ENCODE measurements at regions not wholly inside any gene's neighbourhood (a gene's known extent, or its start where the extent isn't known, plus 50 kb on each side); places are given as distances from the start of the nearest gene placed in this dataset.

GRCh38 chr2:240358080-240358479, 77.4 kb upstream of the GPC1 start:
- no peak for DNase-seq (ENCODE audit: low spot score)
- intact Hi-C loops (cut with DNase I) = no loop called here
- ATAC-seq = no peak

GRCh38 chr2:240358821-240359397, 76.6 kb upstream of the GPC1 start:
- ATAC-seq (no peak), DNase-seq (ENCODE audit: low spot score) (peak; percentile 48)

DNA sequence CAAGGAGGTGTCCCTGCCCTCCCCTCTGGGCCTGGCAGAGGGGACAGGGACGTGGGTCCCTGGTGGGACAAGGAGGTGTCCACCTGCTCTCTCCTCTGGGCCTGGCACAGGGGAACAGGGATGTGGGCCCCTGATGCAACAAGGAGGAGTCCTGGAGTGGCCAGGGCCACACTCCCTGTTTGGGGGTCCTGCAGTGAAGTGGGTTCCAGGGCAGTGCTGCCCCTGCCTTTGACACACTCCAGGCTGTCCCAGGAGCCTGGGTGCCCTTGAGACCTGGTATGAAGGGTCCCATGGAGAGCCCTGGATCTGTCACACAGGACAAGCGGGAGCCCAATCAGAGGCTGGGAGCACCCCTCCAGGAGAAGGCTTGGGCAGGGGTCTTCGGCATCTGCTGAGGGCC, 75.8 kb upstream of the GPC1 start:
- peak; percentile 5 for DNase-seq (ENCODE audit: low spot score)

More at GRCh38 chr2:240358821-240359397, 76.6 kb upstream of the GPC1 start:
- intact Hi-C loops (cut with DNase I) = no loop called here

GRCh38 chr2:240360645-240361475, 74.6 kb upstream of the GPC1 start:
- DNase-seq (ENCODE audit: low spot score) (no peak), ATAC-seq (no peak)
- intact Hi-C loops (cut with DNase I) = no loop called here

More for the DNA sequence above, 75.8 kb upstream of the GPC1 start:
- no peak for ATAC-seq
- intact Hi-C loops (cut with DNase I) = no loop called here

GRCh38 chr2:240362216-240362755, 73.2 kb upstream of the GPC1 start:
- ATAC-seq (no peak), DNase-seq (ENCODE audit: low spot score) (no peak)
- intact Hi-C loops (cut with DNase I) = no loop called here

- ATAC-seq = no peak
- intact Hi-C loops (cut with DNase I) = no loop called here
- no peak for DNase-seq (ENCODE audit: low spot score)
These were observed 72.4 kb upstream of the GPC1 start for GRCh38 chr2:240362826-240363745.

GRCh38 chr2:240363746-240364581, 71.5 kb upstream of the GPC1 start:
- DNase-seq (ENCODE audit: low spot score) (no peak), ATAC-seq (no peak)
- intact Hi-C loops (cut with DNase I) = no loop called here

GRCh38 chr2:240364582-240364960, 70.9 kb upstream of the GPC1 start:
- DNase-seq (ENCODE audit: low spot score) = no peak
- ATAC-seq = no peak
- intact Hi-C loops (cut with DNase I) = no loop called here

- intact Hi-C loops (cut with DNase I) = no loop called here
- ATAC-seq (peak; percentile 29), DNase-seq (ENCODE audit: low spot score) (no peak)
These were observed 70.3 kb upstream of the GPC1 start for GRCh38 chr2:240364961-240365775.

GRCh38 chr2:240365971-240366471, 69.4 kb upstream of the GPC1 start:
- DNase-seq (ENCODE audit: low spot score) (no peak), ATAC-seq (no peak)
- intact Hi-C loops (cut with DNase I) = no loop called here

- intact Hi-C loops (cut with DNase I) = no loop called here
- no peak for DNase-seq (ENCODE audit: low spot score)
- no peak for ATAC-seq
These were observed 68.6 kb upstream of the GPC1 start for GRCh38 chr2:240366901-240367300.

DNA sequence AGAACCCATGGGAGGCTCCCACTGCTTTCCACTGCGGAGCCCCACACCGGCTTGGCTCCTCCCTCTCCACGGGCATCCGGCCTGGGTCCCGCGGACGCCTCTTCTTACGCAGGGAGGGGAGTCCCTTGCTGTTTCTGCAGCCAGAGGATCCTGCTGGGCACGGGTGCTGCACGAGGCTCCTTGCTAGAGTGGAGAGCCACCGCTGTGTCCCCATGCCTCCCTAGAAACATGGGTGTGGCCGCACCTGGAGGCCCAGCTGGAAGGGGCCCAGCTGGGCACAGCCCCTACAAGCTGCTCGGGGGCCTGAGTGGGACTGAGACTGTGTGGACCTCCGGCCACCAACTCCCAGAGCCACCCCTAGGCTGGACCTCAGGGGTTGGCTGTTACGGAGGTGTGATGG, 67.7 kb upstream of the GPC1 start:
- intact Hi-C loops (cut with DNase I) = no loop called here
- DNase-seq (ENCODE audit: low spot score) = no peak
- ATAC-seq = no peak

DNA sequence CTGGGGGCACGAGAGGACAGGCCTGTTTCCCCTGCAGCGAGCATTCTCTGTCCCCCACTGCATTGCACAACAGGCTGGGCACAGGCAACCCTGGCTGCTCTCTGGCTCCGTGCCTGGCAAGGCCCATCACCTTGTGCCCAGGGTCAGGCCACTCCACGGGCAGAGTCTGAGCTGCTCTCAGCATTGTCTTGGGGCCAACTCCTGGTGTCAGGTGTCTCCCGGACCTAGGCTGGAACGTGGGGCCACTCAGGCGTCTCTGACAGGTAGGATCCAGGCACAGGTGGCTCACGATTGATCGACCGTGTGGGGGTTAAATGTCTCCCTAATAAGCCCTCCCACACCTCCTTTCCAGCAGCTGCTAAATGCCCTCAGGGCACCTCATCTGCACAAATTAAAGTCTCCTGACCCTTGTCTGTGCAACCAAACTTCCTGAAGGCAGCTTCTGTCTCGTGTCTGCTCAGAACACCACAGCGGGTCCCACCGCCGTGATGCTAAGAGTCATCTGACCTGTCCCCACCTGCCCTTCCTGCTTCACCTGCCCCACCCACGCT, 66.6 kb upstream of the GPC1 start:
- intact Hi-C loops (cut with DNase I) = no loop called here
- ATAC-seq = no peak

DNA sequence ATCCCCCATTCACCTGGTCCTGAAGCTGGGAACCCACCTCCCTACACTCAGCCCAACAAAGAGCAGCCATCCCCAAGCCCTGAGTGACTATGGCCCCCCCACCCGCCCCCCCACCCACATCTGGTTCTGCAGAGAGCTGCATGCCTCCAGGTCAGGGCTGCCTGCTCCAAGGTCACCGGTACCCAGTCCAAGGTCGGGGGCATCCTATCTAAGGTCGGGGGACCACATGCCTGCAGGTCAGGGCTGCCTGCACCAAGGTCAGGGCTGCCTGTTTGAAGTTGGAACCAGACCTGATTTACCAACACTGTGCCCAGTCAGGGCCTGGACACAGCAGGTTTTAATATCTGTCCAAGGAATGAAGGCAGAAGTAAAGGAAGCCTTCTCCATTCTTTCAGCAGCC, 66.1 kb upstream of the GPC1 start:
- intact Hi-C loops (cut with DNase I) = no loop called here
- no peak for DNase-seq (ENCODE audit: low spot score)
- no peak for ATAC-seq

More for the DNA sequence above, 66.6 kb upstream of the GPC1 start:
- DNase-seq (ENCODE audit: low spot score) = no peak

- ATAC-seq = peak; percentile 90
- DNase-seq (ENCODE audit: low spot score) = peak; percentile 84
- intact Hi-C loops (cut with DNase I) = no loop called here
These were observed 65.5 kb upstream of the GPC1 start for GRCh38 chr2:240369801-240370585.

- no peak for ATAC-seq
- intact Hi-C loops (cut with DNase I) = no loop called here
- no peak for DNase-seq (ENCODE audit: low spot score)
These were observed 64.1 kb upstream of the GPC1 start for GRCh38 chr2:240371129-240372000.

All from sciatic nerve (tissue), 2 donors.